ENCODE measurements at regions not wholly inside any gene's neighbourhood (a gene's known extent, or its start where the extent isn't known, plus 50 kb on each side); places are given as distances from the start of the nearest gene placed in this dataset.
"Not testable (repeated sequence)": the region's sequence is repeated elsewhere in the genome, so short reads cannot be mapped to it uniquely, and the experiment has no call there.

DNA sequence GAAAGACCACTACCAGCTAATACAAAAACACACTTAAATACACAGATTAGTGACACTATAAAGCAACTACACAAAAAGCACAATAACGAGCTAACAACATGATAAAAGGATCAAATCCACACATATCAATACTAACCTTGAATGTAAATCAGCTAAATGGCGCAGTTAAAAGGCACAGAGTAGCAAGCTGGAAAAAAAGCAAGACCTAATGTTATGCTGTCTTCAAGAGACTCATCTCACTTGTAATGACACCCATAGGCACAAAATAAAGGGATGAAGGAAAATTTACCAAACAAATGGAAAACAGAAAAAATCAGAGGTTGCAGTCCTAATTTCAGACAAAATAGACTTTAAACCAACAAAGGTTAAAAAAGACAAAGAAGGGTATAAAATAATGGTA is 86.3 kb downstream of the NUS1 start:
- DNase-seq, result no peak

DNA sequence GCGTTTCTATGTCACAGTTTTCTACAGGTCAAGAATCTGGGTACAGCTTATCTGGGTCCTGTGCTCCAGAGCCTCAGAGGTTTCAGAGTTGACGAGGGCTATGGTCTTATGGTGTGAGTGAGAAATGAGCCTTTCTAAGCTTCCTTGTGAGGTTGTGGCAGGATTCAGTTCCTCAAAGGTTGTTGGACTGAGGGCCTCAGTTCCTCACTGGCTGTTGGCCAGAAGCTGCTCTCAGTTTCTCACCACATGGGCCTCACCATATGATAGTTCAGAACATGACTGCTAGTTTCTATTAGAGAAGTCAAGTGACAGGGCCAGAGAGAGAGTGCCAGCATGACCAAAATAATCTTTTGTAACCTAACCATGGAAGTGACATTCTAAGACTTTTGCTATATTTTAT is 96.1 kb downstream of the NUS1 start:
- peak; percentile 63 to 78 (median 72) for DNase-seq

DNA sequence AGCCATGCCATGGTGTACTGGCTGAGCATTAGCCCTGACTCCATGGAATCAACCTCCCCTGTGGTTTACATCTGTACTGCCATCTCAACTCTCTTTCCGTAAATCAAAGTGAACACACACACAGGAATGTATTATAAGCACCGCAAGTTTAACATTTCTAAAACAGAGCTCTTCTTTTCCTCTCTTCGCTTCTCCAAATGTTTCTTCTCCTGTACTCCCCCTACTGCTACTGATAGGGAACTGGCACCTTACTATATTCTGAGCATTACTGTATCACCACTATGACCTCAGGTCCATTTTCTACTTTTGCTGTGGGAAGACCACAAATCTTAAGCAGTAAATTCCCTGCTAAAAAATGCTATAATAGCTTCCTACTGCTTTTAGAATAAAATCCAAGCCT is 101.2 kb downstream of the NUS1 start:
- DNase-seq, result peak in 3 of 4 experiments; percentile 3 to 34 (median 13)

DNA sequence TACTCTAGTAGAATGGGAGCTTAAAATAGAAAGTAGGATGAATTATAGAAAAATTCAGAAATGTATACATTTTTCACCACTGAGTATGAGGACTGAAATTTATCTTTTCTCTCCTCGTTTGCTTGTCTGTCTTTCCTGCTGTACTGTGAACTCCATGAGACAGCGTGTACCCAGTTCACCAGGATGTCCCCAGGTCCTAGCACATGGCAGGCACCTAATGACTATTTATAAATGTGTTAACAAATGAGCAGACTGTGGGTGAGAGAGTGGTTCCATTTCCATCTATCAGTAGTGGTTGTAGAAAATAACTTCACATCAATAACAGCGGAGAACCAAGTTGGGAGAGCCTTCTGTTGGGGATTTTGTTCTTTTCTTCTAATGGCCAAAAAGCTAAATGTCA is 106.3 kb downstream of the NUS1 start:
- DNase-seq, result no peak

DNA sequence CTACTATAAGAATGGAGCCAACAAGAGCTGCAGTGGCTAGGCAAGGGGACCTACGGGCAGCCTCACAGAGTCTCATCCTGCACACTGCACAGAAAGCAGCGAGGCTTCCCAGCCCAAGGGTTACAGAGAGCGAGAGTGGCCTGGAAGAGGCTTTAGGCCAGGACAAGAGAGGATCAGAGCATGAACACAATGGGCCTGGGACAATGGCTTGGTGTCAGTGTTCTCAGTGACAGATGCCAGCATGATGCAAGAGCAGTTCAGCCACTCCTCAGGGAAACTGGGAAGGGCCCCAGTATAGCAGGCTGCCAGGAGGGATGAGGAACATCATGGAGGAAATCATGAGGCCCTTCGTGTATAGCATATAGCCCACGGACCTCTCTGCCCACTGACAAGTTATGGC is 108.0 kb downstream of the NUS1 start:
- no peak for DNase-seq

DNA sequence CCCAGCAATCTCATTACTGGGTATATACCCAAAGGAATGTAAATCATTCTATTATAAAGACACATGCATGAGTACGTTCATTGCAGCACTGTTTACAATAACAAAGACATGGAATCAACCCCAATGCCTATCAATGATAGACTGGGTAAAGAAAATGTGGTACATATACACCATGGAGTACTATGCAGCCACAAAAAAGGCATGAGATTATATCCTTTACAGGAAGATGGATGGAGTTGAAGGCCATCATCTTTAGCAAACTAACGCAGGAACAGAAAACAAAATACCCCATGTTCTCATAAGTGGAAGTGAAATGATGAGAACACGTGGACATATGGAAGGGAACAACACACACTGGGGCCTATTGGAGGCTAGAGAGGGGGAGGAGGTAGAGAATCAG is 115.7 kb downstream of the NUS1 start:
- no peak for DNase-seq

DNA sequence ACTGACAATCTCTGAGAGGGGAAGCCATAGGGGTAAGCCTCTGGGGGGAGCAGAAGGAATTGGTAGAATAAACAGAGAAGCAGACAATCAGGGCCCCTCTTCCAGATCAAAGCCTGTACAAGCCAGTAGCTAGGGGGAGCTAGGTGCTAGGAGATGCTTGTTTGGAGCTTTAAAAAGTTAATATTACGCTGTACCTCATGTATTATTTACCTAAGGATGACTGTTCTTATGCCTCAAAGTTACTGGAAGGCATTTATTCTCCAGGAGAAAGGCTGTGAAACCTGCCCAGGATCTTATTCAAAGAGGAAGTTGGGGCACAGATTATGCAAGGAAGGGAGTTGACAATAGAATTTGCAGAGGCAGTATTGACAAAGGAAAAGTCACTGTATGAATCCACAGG is 111.8 kb upstream of the SLC35F1 start:
- peak in 1 of 4 experiments; percentile 4 for DNase-seq

DNA sequence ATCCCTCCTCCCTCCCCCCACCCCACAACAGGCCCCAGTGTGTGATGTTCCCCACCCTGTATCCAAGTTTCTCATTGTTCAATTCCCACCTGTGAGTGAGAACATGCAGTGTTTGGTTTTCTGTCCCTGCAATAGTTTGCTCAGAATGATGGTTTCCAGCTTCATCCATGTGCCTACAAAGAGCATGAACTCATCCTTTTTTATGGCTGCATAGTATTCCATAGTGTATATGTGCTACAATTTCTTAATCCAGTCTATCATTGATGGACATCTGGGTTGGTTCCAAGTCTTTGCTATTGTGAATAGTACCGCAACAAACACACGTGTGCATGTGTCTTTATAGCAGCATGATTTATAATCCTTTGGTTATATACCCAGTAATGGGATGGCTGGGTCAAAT is 108.2 kb upstream of the SLC35F1 start:
- DNase-seq, result not testable (repeated sequence)

DNA sequence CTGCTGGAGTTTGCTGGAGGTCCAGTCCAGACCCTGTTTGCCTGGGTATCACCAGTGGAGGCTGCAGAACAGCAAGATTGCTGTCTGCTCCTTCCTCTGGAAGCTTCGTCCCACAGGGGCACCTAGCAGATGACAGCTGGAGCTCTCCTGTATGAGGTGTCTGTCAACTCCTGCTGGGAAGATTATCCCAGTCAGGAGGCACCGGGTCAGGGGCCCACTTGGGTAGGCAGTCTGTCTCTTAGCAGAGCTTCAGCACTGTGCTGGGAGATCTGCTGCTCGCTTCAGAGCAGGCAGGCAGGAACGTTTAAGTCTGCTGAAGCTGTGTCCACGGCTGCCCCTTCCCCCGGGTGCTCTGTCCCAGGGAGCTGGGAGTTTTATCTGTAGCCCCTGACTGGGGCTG is 96.8 kb upstream of the SLC35F1 start:
- no peak for DNase-seq

DNA sequence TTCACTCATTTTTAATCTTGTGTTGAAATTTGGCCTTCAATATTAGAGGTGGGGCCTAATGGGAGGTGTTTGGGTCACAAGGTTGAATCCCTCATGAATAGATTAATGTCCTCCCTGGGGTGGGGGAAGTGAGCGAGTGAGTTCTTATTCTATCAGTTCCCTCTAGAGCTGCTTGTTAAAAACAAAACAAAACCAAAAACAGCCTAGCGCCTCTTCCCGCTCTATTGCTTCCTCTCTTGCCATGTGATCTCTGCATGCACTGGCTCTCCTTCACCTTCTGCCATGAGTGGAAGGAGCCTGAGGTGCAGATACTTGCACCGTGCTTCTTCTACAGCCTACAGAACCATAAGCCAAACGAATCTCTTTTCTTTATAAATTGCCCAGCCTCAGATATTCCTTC is 89.6 kb upstream of the SLC35F1 start:
- DNase-seq, result no peak

DNA sequence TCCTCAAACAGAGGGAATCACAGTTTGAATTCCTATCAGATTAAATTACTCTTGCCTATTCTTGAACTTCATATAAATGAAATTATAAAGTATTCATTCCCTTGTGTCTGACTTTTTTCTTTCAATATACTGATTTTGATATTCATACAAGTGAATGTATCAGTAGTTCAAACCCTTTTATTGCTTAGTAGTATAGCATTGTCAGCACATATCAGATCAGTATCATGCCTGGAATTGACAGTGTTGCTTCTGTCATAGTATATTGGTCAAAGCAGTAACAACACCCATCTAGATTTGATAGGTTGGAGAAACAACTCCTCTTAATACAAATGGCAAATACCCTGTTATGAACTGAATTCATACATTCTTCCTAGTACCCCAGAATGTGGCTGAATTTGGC is 89.1 kb upstream of the SLC35F1 start:
- DNase-seq, result no peak

DNA sequence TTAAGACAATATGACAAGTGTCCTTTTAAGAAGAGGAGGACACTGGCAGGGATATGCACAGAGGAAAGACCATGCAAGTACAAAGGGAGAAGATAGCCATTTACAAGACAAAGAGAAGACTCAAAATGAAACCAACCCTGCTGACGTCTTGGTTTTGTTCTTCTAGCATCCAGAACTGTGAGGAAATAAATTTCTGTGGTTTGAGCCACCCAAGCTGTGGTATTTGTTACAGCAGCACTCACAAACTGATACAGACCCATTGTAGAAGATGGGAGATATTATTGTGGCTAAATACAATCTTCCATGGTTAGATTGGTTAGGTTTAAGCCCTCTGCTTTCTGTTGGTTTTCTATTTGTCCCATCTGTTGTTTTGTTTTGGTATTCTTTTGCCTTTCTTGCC is 88.6 kb upstream of the SLC35F1 start:
- no peak for DNase-seq

DNA sequence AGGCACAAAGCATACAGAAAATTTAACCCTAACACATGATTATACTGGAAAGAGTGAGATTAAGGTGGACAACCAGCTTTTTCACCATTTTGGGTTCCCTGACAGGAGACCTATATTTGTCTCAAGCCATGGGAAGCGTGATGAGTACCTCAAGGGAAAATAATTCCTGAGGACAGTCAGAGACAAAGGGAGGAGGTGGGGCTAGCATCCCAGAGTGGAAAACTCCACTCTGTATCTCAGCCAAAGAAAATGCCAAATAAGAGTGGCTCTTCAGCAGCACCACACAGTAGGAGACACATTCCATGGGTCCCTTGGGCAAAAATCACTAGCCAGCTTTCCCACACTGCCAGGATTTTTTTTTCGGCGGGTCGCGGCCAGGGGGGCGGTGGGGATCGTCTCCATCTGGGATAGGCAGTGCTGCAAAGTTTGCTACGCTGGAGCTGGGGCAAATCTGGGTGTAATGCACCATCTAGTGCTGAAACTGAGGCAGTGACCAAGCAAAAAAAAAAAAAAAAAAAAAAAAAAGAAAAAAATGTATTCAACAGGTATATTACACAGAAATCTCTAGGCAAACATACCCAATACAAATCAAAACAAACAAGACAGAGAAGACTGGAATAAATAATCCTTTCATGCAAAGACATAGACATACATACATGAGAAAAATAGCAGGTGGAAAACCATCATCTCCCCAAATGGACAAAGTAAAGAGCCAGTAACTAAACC is 77.3 kb upstream of the SLC35F1 start:
- DNase-seq, result peak in 3 of 4 experiments; percentile 21 to 31 (median 26)

DNA sequence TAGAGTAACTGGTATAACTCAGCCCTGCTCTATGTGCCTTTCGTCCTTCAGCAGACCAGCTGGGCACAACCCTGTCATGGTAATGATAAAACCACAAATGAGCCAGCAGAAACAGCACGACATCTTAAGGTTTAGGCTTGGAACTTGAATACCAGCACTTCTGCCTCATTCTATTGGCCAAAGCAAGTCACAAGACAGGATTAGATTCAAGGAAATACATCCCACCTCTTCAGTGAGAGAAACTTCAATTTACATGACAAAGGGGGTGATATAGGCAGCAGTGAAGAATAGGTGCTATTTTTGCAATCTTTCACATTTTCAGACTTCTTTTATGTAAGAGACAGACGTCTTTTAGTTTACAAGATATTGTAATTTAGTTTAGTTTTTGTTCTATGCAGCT is 69.8 kb upstream of the SLC35F1 start:
- no peak for DNase-seq

DNA sequence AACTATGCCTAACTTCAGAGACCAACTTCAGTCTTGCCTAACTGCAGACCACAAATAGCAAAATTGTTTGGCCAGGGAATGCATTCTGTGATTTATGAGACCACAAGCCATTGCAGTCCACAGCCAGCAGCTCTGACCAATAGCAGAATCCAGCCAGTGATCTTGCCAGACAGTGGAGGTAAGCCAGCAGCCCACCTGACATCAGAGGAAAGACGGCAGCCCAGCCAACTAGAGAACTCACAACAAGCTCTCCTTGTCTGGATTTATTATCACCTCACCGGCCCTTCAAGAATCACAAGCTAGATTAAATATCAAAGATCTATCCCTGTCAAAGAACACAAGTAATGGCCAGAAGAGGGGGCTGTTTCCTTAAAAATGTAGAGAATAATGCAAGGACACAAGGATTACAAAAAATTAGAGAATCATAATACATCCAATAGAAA is 66.5 kb upstream of the SLC35F1 start:
- peak; percentile 7 to 50 (median 37) for DNase-seq

DNA sequence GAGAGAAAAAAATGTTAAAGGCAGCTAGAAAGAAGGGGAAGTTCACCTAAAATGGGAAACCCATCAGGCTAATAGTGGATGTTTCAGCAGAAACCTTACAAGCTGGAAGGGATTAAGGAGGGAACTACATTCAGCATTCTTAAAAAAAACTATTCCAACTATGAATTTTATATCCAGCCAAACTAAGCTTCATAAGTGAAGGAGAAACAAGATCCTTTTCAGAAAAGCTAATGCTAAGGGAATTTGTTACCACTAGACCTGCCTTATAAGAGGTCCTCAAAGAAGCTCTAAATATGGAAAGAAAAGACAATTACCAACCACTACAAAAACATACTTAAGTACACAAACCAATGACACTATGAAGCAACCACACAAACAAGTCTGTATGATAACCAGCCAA is 59.2 kb upstream of the SLC35F1 start:
- DNase-seq, result no peak

DNA sequence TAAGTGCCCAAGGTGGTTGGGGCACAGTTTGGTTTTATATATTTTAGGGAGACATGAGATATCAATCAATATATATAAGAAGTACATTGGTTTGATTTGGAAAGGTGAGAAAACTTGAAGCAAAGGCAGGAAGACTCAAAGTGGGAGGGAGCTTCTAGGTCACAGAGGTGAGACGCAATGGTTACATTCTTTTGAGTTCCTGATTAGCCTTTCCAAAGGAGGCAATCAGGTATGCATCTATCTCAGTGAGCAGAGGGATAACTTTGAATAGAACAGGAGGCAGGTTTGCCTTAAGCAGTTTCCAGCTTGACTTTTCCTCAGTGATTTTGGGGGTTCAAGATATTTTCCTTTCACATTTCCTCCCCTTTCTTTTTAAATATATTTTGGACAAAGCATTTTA is 58.0 kb upstream of the SLC35F1 start:
- DNase-seq, result no peak

All from suppressor macrophage (primary cell).